CD4-positive, CD25-positive, alpha-beta regulatory T cell (primary cell): ENCODE measurements at regions not wholly inside any gene's neighbourhood (a gene's known extent, or its start where the extent isn't known, plus 50 kb on each side); places are given as distances from the start of the nearest gene placed in this dataset.

ENCODE experiments used
- ATAC-seq, 2 donors: fragments of 150-1000 bp; cut with Tn5 transposase; one replicate each; pipeline ENCODE4 v1.10.0; 2021; ENCODE audit warnings: low read depth in 2 of 2, moderate number of reproducible peaks in 2 of 2, moderate library complexity in 1 of 2
- DNase-seq, 3 donors: peaks; one replicate each; pipeline versions ENCODE4 v3.0.0 to v3.0.0-alpha.2; 2012 to 2022; ENCODE audit warnings: mixed read lengths in 1 of 3
- H3K27ac ChIP-seq: one replicate; pipeline ENCODE4 v1.7.0; 2013; ENCODE audit warnings: mild to moderate bottlenecking, low read length; ENCODE audit not compliant: insufficient read depth, poor library complexity, severe bottlenecking
- H3K27me3 ChIP-seq: one replicate; pipeline ENCODE4 v1.7.0; 2013; ENCODE audit warnings: low read length; ENCODE audit not compliant: control insufficient read depth, insufficient read depth
- H3K36me3 ChIP-seq: one replicate; pipeline ENCODE4 v1.7.0; 2013; ENCODE audit warnings: mild to moderate bottlenecking, low read length, moderate library complexity; ENCODE audit not compliant: control insufficient read depth, insufficient read depth
- H3K4me1 ChIP-seq: 2 replicates; pipeline ENCODE4 v1.7.0; 2013; ENCODE audit warnings: mild to moderate bottlenecking, low read length; ENCODE audit not compliant: insufficient read depth, control insufficient read depth, poor library complexity, severe bottlenecking
- H3K4me3 ChIP-seq: one replicate; pipeline ENCODE4 v1.7.0; 2013; ENCODE audit warnings: low read depth, mild to moderate bottlenecking, low read length, moderate library complexity
- H3K9me3 ChIP-seq, 2 experiments: 1 replicate in 1 of 2; 2 replicates in 1 of 2; pipeline ENCODE4 v1.7.0; 2013; ENCODE audit warnings: low read length in 2 of 2, mild to moderate bottlenecking in 1 of 2, moderate library complexity in 1 of 2; ENCODE audit not compliant: control insufficient read depth in 2 of 2
- H3K27ac Mint-ChIP-seq, 3 donors: one replicate each; pipeline ENCODE4 v1.8.0; 2020 to 2022; ENCODE audit warnings: mild to moderate bottlenecking in 3 of 3, mixed read lengths in 3 of 3, moderate library complexity in 2 of 3
- H3K27me3 Mint-ChIP-seq: one replicate; pipeline ENCODE4 v1.8.0; 2022; ENCODE audit warnings: mild to moderate bottlenecking, mixed read lengths
- H3K36me3 Mint-ChIP-seq: one replicate; pipeline ENCODE4 v1.8.0; 2020; ENCODE audit warnings: mixed read lengths
- H3K4me1 Mint-ChIP-seq, 4 donors: one replicate each; pipeline ENCODE4 v1.8.0; 2020 to 2022; ENCODE audit warnings: mixed read lengths in 4 of 4, mild to moderate bottlenecking in 1 of 4
- H3K4me3 Mint-ChIP-seq, 4 donors: one replicate each; pipeline ENCODE4 v1.8.0; 2020 to 2022; ENCODE audit warnings: mild to moderate bottlenecking in 4 of 4, mixed read lengths in 4 of 4, moderate library complexity in 3 of 4
- H3K9me3 Mint-ChIP-seq, 7 donors: one replicate each; pipeline ENCODE4 v1.8.0; 2020 to 2022; ENCODE audit warnings: mixed read lengths in 7 of 7, mild to moderate bottlenecking in 3 of 7, moderate library complexity in 2 of 7

DNA sequence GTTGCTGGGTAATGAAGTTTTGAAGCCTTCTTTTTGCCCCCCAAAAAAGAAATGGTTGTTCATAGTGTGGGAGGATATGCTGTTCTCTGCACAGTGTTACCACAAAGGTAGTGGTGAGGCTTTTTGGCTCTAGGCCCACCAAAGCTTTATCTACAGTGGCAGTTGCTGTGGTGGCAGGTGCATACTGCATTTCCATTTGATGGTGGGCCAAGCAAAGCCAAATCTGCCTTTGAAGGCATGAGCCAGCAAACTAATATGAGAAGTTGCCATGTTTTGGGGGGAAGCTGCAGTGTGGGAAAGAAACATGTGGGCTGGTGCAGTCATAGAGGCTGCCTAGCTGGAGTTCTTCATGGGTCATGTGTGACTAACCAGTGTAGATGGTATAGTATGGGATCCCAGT, 858.1 kb upstream of the TSPY4 start:
- Mint-ChIP-seq H3K27me3 (no peaks in the 10 kb centered on the region), H3K9me3 (no peaks in the 10 kb centered on the region), H3K4me1 (no peaks in the 10 kb centered on the region), H3K36me3 (no peaks in the 10 kb centered on the region), H3K27ac (no peak overlapping the region), H3K4me3 (no peak overlapping the region)
- no peaks in the 10 kb centered on the region for H3K27me3 ChIP-seq
- ATAC-seq (no peak), DNase-seq (no peak)
- no peak overlapping the region for H3K27ac ChIP-seq
- H3K36me3 ChIP-seq, result no peaks in the 10 kb centered on the region
- no peak overlapping the region for H3K4me3 ChIP-seq
- H3K9me3 ChIP-seq, result no peaks in the 10 kb centered on the region
- H3K4me1 ChIP-seq, result no peaks in the 10 kb centered on the region

DNA sequence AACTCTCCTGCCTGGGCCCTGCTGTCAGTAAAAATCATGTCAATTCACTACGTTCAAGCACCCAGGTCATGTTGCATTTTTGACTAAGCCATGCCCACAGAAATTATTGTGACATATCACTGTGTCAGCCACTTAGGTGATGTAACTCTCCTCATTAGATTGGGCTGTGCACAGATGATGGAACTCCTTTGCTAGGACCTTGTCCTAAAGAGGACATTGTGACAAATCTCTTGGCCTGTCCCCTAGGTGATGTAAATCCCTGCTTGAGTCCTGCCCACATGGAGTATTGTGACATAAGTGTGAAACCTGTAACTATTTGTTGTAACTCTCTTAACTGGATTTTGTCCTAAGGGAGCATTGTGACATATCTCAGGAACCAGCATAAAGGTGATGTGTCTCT, 848.3 kb upstream of the TSPY4 start:
- peaks cover 0 to 15% (median 0%) of the 10 kb centered on the region in 4 donors for H3K4me1 Mint-ChIP-seq
- DNase-seq, result no peak
- Histone ChIP-seq H3K4me1 (no peaks in the 10 kb centered on the region), H3K9me3 (peaks cover 0 to 3% of the 10 kb centered on the region in 2 experiments), H3K4me3 (no peak overlapping the region), H3K27me3 (no peaks in the 10 kb centered on the region), H3K27ac (no peak overlapping the region), H3K36me3 (no peaks in the 10 kb centered on the region)
- H3K36me3 Mint-ChIP-seq, result no peaks in the 10 kb centered on the region
- no peak overlapping the region for H3K4me3 Mint-ChIP-seq
- no peak for ATAC-seq
- no peaks in the 10 kb centered on the region for H3K27me3 Mint-ChIP-seq
- H3K27ac Mint-ChIP-seq, result peak overlapping the region in 1 of 3 donors; percentile 79
- H3K9me3 Mint-ChIP-seq, result peaks cover 0 to 4% (median 0%) of the 10 kb centered on the region in 7 donors

GRCh38 chrY:8489880-8490630, 847.2 kb upstream of the TSPY4 start:
- no peaks in the 10 kb centered on the region for H3K4me1 ChIP-seq
- Mint-ChIP-seq H3K9me3 (peaks cover 0 to 4% (median 0%) of the 10 kb centered on the region in 7 donors), H3K27ac (no peak overlapping the region), H3K4me3 (peak overlapping the region in 1 of 4 donors; percentile 27), H3K27me3 (no peaks in the 10 kb centered on the region), H3K36me3 (no peaks in the 10 kb centered on the region), H3K4me1 (peaks cover 0 to 15% (median 0%) of the 10 kb centered on the region in 4 donors)
- no peak for DNase-seq
- ATAC-seq, result peak; percentile 24 to 44
- H3K9me3 ChIP-seq, result peaks cover 0 to 3% of the 10 kb centered on the region in 2 experiments
- H3K27ac ChIP-seq, result peak overlapping the region; percentile 23
- H3K36me3 ChIP-seq, result no peaks in the 10 kb centered on the region
- H3K27me3 ChIP-seq, result no peaks in the 10 kb centered on the region
- no peak overlapping the region for H3K4me3 ChIP-seq

- no peak for ATAC-seq
Measured at GRCh38 chrY:8494396-8494795, 842.9 kb upstream of the TSPY4 start.

DNA sequence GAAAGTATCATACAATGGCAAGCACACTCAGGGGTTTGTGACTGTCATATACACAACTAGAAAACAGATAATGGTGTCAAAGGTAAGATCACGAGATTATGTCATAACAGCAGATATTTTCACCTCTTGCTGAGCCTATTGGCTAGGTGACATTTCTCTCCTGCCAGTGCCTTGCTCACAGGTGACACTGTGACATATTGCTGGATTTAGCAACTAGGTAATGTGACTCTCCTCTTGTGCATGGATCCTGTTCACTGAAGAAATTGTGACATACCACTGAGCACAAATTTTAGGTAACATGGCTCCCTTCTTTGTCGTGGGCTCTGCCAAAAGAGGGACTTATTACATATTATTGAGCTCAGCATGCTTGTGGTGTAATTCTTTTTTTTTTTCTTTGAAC, 842.0 kb upstream of the TSPY4 start:
- Mint-ChIP-seq H3K27me3 (no peaks in the 10 kb centered on the region), H3K9me3 (no peaks in the 10 kb centered on the region), H3K4me1 (peaks cover 0 to 8% (median 0%) of the 10 kb centered on the region in 4 donors), H3K27ac (no peak overlapping the region), H3K36me3 (no peaks in the 10 kb centered on the region), H3K4me3 (no peak overlapping the region)
- no peak for DNase-seq
- no peak for ATAC-seq
- H3K9me3 ChIP-seq, result no peaks in the 10 kb centered on the region
- H3K36me3 ChIP-seq, result no peaks in the 10 kb centered on the region
- no peaks in the 10 kb centered on the region for H3K4me1 ChIP-seq
- no peaks in the 10 kb centered on the region for H3K27me3 ChIP-seq
- no peak overlapping the region for H3K4me3 ChIP-seq
- H3K27ac ChIP-seq, result no peak overlapping the region

More at GRCh38 chrY:8494396-8494795, 842.9 kb upstream of the TSPY4 start:
- Mint-ChIP-seq H3K4me3 (no peak overlapping the region), H3K27ac (no peak overlapping the region), H3K27me3 (no peaks in the 10 kb centered on the region), H3K4me1 (peaks cover 0 to 15% (median 0%) of the 10 kb centered on the region in 4 donors), H3K9me3 (no peaks in the 10 kb centered on the region), H3K36me3 (no peaks in the 10 kb centered on the region)
- H3K36me3 ChIP-seq, result no peaks in the 10 kb centered on the region
- no peaks in the 10 kb centered on the region for H3K9me3 ChIP-seq
- H3K4me3 ChIP-seq, result no peak overlapping the region
- DNase-seq, result no peak
- no peak overlapping the region for H3K27ac ChIP-seq
- no peaks in the 10 kb centered on the region for H3K27me3 ChIP-seq
- H3K4me1 ChIP-seq, result no peaks in the 10 kb centered on the region

GRCh38 chrY:8500888-8501287, 836.4 kb upstream of the TSPY4 start:
- Mint-ChIP-seq H3K27me3 (no peaks in the 10 kb centered on the region), H3K9me3 (no peaks in the 10 kb centered on the region)

DNA sequence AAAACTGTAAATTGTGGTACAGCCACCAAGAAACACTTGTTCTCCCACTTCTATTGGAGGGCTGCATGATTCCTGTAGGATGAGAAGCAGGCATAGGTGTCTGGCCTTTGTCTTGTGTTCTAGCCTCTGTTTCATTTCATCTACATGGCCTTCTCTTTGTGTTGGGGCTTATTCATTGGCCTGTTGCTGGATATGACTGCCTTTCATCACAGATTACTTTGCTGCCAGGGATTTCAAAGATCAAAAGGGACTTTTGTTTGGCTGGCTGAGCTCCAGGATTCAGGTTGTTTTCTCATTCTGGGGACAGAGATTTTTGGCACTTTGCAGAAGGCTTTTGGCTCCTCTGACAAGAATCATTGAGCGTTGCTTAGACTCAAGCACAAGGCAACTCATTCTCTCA, 803.8 kb upstream of the TSPY4 start:
- ATAC-seq (no peak), DNase-seq (no peak)
- H3K4me3 Mint-ChIP-seq, result no peak overlapping the region
- Histone ChIP-seq H3K9me3 (no peaks in the 10 kb centered on the region), H3K27ac (no peak overlapping the region), H3K4me3 (no peak overlapping the region), H3K36me3 (no peaks in the 10 kb centered on the region), H3K27me3 (no peaks in the 10 kb centered on the region), H3K4me1 (no peaks in the 10 kb centered on the region)
- H3K27ac Mint-ChIP-seq, result no peak overlapping the region
- H3K9me3 Mint-ChIP-seq, result no peaks in the 10 kb centered on the region
- H3K27me3 Mint-ChIP-seq, result no peaks in the 10 kb centered on the region
- H3K4me1 Mint-ChIP-seq, result no peaks in the 10 kb centered on the region
- no peaks in the 10 kb centered on the region for H3K36me3 Mint-ChIP-seq

More at GRCh38 chrY:8500888-8501287, 836.4 kb upstream of the TSPY4 start:
- no peaks in the 10 kb centered on the region for H3K36me3 Mint-ChIP-seq
- H3K4me3 ChIP-seq, result no peak overlapping the region
- no peaks in the 10 kb centered on the region for H3K36me3 ChIP-seq
- ATAC-seq, result no peak
- no peaks in the 10 kb centered on the region for H3K4me1 Mint-ChIP-seq
- H3K27me3 ChIP-seq, result no peaks in the 10 kb centered on the region
- H3K4me3 Mint-ChIP-seq, result no peak overlapping the region
- no peak for DNase-seq
- H3K27ac Mint-ChIP-seq, result no peak overlapping the region
- H3K4me1 ChIP-seq, result no peaks in the 10 kb centered on the region
- no peak overlapping the region for H3K27ac ChIP-seq
- H3K9me3 ChIP-seq, result no peaks in the 10 kb centered on the region

GRCh38 chrY:8535704-8536103, 801.6 kb upstream of the TSPY4 start:
- Mint-ChIP-seq H3K36me3 (no peaks in the 10 kb centered on the region), H3K4me3 (no peak overlapping the region), H3K4me1 (no peaks in the 10 kb centered on the region), H3K27ac (no peak overlapping the region), H3K27me3 (no peaks in the 10 kb centered on the region), H3K9me3 (no peaks in the 10 kb centered on the region)
- ATAC-seq (peak; percentile 34 to 43), DNase-seq (no peak)
- H3K9me3 ChIP-seq, result no peaks in the 10 kb centered on the region
- H3K27ac ChIP-seq, result no peak overlapping the region
- H3K27me3 ChIP-seq, result no peaks in the 10 kb centered on the region
- H3K36me3 ChIP-seq, result no peaks in the 10 kb centered on the region
- no peaks in the 10 kb centered on the region for H3K4me1 ChIP-seq
- H3K4me3 ChIP-seq, result no peak overlapping the region
